ENCODE measurements at regions not wholly inside any gene's neighbourhood (a gene's known extent, or its start where the extent isn't known, plus 50 kb on each side); places are given as distances from the start of the nearest gene placed in this dataset.

DNA sequence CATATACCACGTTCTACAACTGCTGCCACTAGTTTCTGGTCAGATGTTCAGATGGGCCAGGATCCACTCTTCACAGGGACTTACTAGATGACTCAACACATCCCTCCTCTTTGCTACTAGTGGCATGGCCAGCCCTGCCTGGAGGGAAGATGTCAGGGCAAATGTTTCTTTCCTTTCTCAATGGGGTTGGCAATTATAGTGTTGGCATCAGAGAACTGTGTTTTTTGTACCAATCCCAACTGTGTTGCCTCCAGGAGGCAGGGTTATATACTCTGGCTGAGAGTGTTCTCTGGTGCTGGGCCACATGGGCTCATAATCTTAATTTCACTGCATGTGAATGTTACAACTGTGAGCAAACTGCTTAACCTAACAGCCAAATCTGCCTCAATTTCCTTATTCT is 69.9 kb upstream of the AVPR1A start (continued):
- TF ChIP-seq, protein P1, sequence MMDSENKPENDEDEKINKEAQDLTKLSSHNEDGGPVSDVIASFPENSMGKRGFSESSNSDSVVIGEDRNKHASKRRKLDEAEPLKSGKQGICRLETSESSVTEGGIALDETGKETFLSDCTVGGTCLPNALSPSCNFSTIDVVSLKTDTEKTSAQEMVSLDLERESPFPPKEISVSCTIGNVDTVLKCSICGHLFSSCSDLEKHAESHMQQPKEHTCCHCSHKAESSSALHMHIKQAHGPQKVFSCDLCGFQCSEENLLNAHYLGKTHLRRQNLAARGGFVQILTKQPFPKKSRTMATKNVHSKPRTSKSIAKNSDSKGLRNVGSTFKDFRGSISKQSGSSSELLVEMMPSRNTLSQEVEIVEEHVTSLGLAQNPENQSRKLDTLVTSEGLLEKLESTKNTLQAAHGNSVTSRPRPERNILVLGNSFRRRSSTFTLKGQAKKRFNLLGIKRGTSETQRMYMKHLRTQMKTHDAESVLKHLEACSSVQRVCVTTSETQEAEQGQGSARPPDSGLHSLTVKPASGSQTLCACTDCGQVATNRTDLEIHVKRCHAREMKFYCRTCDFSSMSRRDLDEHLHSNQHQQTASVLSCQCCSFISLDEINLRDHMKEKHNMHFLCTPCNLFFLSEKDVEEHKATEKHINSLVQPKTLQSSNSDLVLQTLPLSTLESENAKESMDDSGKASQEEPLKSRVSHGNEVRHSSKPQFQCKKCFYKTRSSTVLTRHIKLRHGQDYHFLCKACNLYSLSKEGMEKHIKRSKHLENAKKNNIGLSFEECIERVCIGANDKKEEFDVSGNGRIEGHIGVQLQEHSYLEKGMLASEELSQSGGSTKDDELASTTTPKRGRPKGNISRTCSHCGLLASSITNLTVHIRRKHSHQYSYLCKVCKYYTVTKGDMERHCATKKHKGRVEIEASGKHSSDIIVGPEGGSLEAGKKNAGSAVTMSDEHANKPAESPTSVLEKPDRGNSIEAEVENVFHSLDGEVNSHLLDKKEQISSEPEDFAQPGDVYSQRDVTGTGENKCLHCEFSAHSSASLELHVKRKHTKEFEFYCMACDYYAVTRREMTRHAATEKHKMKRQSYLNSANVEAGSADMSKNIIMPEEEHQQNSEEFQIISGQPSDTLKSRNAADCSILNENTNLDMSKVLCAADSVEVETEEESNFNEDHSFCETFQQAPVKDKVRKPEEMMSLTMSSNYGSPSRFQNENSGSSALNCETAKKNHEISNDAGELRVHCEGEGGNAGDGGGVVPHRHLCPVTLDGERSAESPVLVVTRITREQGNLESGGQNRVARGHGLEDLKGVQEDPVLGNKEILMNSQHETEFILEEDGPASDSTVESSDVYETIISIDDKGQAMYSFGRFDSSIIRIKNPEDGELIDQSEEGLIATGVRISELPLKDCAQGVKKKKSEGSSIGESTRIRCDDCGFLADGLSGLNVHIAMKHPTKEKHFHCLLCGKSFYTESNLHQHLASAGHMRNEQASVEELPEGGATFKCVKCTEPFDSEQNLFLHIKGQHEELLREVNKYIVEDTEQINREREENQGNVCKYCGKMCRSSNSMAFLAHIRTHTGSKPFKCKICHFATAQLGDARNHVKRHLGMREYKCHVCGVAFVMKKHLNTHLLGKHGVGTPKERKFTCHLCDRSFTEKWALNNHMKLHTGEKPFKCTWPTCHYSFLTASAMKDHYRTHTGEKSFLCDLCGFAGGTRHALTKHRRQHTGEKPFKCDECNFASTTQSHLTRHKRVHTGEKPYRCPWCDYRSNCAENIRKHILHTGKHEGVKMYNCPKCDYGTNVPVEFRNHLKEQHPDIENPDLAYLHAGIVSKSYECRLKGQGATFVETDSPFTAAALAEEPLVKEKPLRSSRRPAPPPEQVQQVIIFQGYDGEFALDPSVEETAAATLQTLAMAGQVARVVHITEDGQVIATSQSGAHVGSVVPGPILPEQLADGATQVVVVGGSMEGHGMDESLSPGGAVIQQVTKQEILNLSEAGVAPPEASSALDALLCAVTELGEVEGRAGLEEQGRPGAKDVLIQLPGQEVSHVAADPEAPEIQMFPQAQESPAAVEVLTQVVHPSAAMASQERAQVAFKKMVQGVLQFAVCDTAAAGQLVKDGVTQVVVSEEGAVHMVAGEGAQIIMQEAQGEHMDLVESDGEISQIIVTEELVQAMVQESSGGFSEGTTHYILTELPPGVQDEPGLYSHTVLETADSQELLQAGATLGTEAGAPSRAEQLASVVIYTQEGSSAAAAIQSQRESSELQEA (CRISPR knock-in tag; IDR thresholded peaks at IDR 0.05; ENCODE audit: not compliant biosample characterization), result no peak
- TF ChIP-seq, protein P2, sequence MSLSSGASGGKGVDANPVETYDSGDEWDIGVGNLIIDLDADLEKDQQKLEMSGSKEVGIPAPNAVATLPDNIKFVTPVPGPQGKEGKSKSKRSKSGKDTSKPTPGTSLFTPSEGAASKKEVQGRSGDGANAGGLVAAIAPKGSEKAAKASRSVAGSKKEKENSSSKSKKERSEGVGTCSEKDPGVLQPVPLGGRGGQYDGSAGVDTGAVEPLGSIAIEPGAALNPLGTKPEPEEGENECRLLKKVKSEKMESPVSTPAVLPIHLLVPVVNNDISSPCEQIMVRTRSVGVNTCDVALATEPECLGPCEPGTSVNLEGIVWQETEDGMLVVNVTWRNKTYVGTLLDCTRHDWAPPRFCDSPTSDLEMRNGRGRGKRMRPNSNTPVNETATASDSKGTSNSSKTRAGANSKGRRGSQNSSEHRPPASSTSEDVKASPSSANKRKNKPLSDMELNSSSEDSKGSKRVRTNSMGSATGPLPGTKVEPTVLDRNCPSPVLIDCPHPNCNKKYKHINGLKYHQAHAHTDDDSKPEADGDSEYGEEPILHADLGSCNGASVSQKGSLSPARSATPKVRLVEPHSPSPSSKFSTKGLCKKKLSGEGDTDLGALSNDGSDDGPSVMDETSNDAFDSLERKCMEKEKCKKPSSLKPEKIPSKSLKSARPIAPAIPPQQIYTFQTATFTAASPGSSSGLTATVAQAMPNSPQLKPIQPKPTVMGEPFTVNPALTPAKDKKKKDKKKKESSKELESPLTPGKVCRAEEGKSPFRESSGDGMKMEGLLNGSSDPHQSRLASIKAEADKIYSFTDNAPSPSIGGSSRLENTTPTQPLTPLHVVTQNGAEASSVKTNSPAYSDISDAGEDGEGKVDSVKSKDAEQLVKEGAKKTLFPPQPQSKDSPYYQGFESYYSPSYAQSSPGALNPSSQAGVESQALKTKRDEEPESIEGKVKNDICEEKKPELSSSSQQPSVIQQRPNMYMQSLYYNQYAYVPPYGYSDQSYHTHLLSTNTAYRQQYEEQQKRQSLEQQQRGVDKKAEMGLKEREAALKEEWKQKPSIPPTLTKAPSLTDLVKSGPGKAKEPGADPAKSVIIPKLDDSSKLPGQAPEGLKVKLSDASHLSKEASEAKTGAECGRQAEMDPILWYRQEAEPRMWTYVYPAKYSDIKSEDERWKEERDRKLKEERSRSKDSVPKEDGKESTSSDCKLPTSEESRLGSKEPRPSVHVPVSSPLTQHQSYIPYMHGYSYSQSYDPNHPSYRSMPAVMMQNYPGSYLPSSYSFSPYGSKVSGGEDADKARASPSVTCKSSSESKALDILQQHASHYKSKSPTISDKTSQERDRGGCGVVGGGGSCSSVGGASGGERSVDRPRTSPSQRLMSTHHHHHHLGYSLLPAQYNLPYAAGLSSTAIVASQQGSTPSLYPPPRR (CRISPR knock-in tag; IDR thresholded peaks at IDR 0.05; ENCODE audit: borderline replicate concordance), result no peak
- TF ChIP-seq ZNF816 (CRISPR knock-in tag; IDR thresholded peaks at IDR 0.05; ENCODE audit: borderline replicate concordance) (no peak), ZNF556 (CRISPR knock-in tag; IDR thresholded peaks at IDR 0.05; ENCODE audit: borderline replicate concordance) (no peak), ELF4 (CRISPR knock-in tag; IDR thresholded peaks at IDR 0.05; ENCODE audit: borderline replicate concordance) (no peak), HIVEP1 (CRISPR knock-in tag; IDR thresholded peaks at IDR 0.05) (no peak), ZKSCAN1 (IDR thresholded peaks at IDR 0.05; ENCODE audit: low read length) (no peak), ZBTB7B (CRISPR knock-in tag; IDR thresholded peaks at IDR 0.05) (no peak)
- TF ChIP-seq, protein P3, sequence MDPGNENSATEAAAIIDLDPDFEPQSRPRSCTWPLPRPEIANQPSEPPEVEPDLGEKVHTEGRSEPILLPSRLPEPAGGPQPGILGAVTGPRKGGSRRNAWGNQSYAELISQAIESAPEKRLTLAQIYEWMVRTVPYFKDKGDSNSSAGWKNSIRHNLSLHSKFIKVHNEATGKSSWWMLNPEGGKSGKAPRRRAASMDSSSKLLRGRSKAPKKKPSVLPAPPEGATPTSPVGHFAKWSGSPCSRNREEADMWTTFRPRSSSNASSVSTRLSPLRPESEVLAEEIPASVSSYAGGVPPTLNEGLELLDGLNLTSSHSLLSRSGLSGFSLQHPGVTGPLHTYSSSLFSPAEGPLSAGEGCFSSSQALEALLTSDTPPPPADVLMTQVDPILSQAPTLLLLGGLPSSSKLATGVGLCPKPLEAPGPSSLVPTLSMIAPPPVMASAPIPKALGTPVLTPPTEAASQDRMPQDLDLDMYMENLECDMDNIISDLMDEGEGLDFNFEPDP (CRISPR knock-in tag; conservative IDR thresholded peaks at IDR 0.05), result no peak
- TF ChIP-seq, protein P4, sequence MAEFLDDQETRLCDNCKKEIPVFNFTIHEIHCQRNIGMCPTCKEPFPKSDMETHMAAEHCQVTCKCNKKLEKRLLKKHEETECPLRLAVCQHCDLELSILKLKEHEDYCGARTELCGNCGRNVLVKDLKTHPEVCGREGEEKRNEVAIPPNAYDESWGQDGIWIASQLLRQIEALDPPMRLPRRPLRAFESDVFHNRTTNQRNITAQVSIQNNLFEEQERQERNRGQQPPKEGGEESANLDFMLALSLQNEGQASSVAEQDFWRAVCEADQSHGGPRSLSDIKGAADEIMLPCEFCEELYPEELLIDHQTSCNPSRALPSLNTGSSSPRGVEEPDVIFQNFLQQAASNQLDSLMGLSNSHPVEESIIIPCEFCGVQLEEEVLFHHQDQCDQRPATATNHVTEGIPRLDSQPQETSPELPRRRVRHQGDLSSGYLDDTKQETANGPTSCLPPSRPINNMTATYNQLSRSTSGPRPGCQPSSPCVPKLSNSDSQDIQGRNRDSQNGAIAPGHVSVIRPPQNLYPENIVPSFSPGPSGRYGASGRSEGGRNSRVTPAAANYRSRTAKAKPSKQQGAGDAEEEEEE (CRISPR knock-in tag; IDR thresholded peaks at IDR 0.05; ENCODE audit: borderline replicate concordance), result no peak
- TF ChIP-seq, protein P5, sequence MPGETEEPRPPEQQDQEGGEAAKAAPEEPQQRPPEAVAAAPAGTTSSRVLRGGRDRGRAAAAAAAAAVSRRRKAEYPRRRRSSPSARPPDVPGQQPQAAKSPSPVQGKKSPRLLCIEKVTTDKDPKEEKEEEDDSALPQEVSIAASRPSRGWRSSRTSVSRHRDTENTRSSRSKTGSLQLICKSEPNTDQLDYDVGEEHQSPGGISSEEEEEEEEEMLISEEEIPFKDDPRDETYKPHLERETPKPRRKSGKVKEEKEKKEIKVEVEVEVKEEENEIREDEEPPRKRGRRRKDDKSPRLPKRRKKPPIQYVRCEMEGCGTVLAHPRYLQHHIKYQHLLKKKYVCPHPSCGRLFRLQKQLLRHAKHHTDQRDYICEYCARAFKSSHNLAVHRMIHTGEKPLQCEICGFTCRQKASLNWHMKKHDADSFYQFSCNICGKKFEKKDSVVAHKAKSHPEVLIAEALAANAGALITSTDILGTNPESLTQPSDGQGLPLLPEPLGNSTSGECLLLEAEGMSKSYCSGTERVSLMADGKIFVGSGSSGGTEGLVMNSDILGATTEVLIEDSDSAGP (CRISPR knock-in tag; IDR thresholded peaks at IDR 0.05; ENCODE audit: borderline replicate concordance), result no peak

Measured in HepG2 (cell line).